RWPE1 (cell line): ENCODE measurements at regions not wholly inside any gene's neighbourhood (a gene's known extent, or its start where the extent isn't known, plus 50 kb on each side); places are given as distances from the start of the nearest gene placed in this dataset.

ENCODE experiments used
- CTCF ChIA-PET: fragments of 350-600 bp; sonication (Branson Sonifier 250); formaldehyde crosslinking; extraction: SDS; loops from one replicate; lab custom pipeline; 2021; lab: Yijun Ruan, JAX
- POLR2A ChIA-PET: fragments of 400-600 bp; formaldehyde crosslinking; extraction: SDS; loops from one replicate; lab custom pipeline; 2020; ENCODE audit warnings: antibody characterized with exemption; ENCODE audit not compliant: low non-redundant PET; lab: Yijun Ruan, JAX
- DNase-seq: peaks from one replicate; pipeline ENCODE4 v3.0.0; 2012; ENCODE audit warnings: low spot score
- H3K27ac ChIP-seq: fragments of 450-650 bp; 2 replicates; pipeline ENCODE4 v1.5.1; 2017
- TF ChIP-seq, protein P1 (sequence below): fragments of 450-650 bp; conservative IDR thresholded peaks from 2 replicates; pipeline ENCODE4 v1.5.1; 2017; ENCODE audit warnings: low read depth, mild to moderate bottlenecking

DNA sequence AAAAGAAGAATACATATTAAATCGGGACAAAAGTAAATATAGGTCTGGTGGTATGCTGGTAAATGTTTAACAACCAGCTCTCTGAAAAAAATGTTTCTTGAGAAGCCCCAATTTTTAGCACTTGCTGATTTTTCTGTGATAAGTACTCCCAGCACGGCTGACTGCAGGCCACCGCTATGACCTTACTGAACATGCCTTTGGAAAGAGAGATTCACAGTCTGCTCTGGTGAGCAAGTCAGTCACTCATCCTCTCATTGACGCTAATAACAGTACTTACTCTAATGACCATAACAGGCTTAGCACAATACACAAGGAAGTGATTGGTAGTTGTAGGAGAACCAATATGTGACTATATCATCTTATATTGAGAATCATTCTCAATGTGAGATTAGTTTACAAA, 98.9 kb upstream of the BLTP1 start:
- H3K27ac ChIP-seq: no peak overlapping the region
- DNase-seq: no peak
- ChIA-PET CTCF (no interaction called here), POLR2A (no interaction called here)
- TF ChIP-seq, protein P1, sequence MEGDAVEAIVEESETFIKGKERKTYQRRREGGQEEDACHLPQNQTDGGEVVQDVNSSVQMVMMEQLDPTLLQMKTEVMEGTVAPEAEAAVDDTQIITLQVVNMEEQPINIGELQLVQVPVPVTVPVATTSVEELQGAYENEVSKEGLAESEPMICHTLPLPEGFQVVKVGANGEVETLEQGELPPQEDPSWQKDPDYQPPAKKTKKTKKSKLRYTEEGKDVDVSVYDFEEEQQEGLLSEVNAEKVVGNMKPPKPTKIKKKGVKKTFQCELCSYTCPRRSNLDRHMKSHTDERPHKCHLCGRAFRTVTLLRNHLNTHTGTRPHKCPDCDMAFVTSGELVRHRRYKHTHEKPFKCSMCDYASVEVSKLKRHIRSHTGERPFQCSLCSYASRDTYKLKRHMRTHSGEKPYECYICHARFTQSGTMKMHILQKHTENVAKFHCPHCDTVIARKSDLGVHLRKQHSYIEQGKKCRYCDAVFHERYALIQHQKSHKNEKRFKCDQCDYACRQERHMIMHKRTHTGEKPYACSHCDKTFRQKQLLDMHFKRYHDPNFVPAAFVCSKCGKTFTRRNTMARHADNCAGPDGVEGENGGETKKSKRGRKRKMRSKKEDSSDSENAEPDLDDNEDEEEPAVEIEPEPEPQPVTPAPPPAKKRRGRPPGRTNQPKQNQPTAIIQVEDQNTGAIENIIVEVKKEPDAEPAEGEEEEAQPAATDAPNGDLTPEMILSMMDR: no peak

DNA sequence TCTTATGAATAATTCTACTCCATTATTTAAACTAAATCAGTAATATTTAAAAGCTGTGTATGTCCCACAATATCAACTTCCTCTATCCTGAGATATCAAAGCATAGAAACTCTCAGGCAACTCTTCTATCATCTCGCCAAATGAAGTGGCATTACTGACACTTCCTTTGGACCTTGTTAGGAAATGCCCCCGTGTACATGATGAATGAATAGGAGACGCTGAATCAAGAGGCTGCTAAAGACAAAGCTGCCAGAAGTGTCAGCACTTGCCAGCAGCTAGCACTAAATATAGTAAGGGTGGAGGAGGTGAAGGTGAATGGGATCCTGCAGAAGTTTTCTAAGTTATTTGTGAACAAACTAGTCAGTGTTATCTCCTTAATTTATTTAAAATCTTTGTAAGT, 99.5 kb upstream of the BLTP1 start:
- TF ChIP-seq, protein P1: no peak
- no peak for DNase-seq
- ChIA-PET CTCF (no interaction called here), POLR2A (no interaction called here)
- no peak overlapping the region for H3K27ac ChIP-seq

DNA sequence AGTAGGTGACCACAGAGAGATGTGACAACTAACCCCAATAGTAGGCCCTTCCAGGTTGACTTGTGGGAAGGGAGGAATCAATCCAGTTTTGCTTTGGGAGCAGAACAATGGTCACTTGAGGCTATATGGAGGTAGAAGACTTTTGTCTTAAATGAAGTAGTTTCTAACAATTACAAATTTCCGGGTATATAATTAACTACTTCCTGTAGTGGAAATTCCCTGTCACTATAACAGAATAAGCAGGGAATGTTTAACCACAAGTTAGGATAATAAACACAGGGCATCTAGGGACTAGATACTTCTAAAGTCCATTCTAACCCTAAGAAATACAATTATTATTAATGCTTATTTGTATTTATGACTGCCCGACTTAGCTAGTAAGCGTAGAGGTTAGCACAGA, 99.0 kb upstream of the TRPC3 start:
- H3K27ac ChIP-seq: no peak overlapping the region
- ChIA-PET POLR2A (no interaction called here), CTCF (no interaction called here)
- no peak for DNase-seq
- TF ChIP-seq, protein P1: no peak

DNA sequence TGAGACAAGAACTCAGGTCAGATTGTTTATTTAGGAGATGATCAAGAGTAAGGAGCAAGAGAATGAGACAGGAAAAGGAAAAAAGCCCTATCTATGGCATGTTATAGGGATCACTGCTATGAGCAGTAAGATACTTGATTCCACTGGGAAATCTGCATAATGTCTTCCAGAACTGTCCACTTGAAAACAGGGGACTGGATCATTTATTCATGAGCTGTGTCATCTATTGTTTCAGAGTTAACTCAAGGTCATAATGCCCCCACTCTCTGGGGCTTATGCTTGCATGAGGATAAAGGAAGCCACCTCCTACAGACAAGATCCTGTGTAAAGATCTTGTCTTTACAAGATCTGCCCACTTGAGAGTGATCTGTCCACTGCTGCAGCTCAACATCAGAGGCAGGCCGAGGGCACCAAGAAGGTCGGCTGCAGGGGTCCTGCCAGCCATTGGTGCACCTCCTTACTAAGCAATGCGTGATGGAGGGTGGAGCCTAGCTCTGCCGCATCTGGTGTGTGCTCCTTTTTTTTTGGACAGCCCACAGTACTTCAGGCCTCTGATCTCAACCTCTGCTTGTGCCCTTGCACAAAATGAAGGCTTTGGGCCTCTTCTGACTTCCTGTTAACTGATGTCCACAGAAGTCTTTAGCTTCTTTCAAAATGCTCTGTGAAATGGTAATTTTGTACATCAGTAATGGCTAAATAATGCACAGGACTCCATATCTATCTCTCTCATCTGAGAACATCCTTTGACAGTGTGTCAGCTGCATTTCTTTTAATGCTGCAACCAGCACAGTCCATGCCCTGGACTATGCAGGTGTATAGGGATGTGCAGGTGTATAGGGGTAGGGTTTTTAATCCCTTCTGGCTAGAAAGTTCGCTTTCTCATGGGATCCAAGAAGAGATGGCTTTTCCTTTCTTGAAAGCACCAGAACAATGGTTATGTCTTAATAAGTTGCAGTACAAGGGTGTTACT, 95.9 kb upstream of the TRPC3 start:
- no peak for DNase-seq
- TF ChIP-seq, protein P1: no peak
- ChIA-PET POLR2A (no interaction called here), CTCF (no interaction called here)
- H3K27ac ChIP-seq: no peak overlapping the region

DNA sequence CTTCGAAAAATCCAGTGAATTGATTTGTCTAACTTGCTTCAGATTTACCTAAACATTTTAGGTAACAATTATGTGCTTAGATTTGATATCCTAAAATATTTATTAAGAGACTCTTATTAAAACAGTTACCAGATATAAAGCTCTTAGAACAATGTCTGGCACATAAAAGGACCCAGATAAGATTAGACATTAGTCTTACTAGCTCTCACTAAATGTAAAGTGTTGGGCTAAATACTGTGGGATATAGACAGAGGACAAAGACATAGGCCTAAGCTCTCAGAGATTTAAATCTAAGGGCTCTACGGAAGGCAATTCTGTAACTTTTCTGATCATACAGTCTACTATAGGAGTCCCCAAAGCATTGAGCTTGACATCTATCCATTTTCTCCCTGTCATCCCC, 94.4 kb upstream of the TRPC3 start:
- H3K27ac ChIP-seq: no peak overlapping the region
- no peak for DNase-seq
- TF ChIP-seq, protein P1: no peak
- ChIA-PET CTCF (no interaction called here), POLR2A (no interaction called here)

DNA sequence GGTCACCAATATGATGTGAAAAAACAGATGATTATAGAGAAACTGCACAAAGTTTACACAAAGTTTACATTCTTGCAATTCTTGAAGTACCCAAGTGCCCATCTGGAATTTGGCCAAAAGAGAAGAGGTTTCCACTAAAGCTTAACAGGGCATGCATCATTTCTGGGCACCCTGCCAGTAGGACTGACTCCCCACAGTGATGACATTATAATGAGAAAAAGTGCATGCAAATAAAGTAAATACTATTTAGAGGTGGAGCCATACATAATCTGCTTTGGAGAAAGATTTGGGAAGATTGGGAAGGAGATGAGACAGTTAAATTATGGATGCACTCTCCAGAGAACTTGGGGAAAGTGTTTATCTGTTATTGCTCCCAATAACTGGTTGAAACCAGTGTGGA, 93.7 kb upstream of the TRPC3 start:
- POLR2A ChIA-PET: no interaction called here
- peak; percentile 78 for DNase-seq
- no peak overlapping the region for H3K27ac ChIP-seq
- TF ChIP-seq, protein P1: no peak
- CTCF ChIA-PET: no interaction called here
